ENCODE measurements at regions not wholly inside any gene's neighbourhood (a gene's known extent, or its start where the extent isn't known, plus 50 kb on each side); places are given as distances from the start of the nearest gene placed in this dataset.

GRCh38 chr4:83839615-83840014 is 303.7 kb downstream of the GPAT3 start:
- Histone ChIP-seq H3K4me1 (ENCODE audit: control insufficient read depth in 2 of 3, insufficient read depth in 2 of 3, low read depth in 1 of 3, low read length in 3 of 3) (no peaks in the 10 kb centered on the region), H3K4me3 (ENCODE audit: low read length in 3 of 3) (no peak overlapping the region), H3K36me3 (ENCODE audit: control insufficient read depth in 2 of 3, insufficient read depth in 3 of 3, low read length in 3 of 3) (no peaks in the 10 kb centered on the region), H3K9ac (ENCODE audit: low read length in 3 of 3) (no peak overlapping the region), H3K27ac (ENCODE audit: low read depth in 2 of 2, low read length in 2 of 2) (no peak overlapping the region), H3K27me3 (ENCODE audit: control insufficient read depth, insufficient read depth, low read length) (no peaks in the 10 kb centered on the region), H3K9me3 (ENCODE audit: control insufficient read depth in 2 of 3, insufficient read depth in 1 of 3, low read length in 3 of 3) (no peaks in the 10 kb centered on the region)
- DNase-seq (no peak), FAIRE-seq (no peak)
- intact Hi-C loops (cut with DNase I), result no loop called here
- TF ChIP-seq CTCF (IDR thresholded peaks at IDR 0.05; ENCODE audit: borderline replicate concordance, extremely low read depth, insufficient read depth), result no peak

- Histone ChIP-seq H3K27me3 (ENCODE audit: control insufficient read depth, insufficient read depth, low read length) (no peaks in the 10 kb centered on the region), H3K36me3 (ENCODE audit: control insufficient read depth in 2 of 3, insufficient read depth in 3 of 3, low read length in 3 of 3) (no peaks in the 10 kb centered on the region), H3K27ac (ENCODE audit: low read depth in 2 of 2, low read length in 2 of 2) (no peak overlapping the region), H3K9ac (ENCODE audit: low read length in 3 of 3) (no peak overlapping the region), H3K4me1 (ENCODE audit: control insufficient read depth in 2 of 3, insufficient read depth in 2 of 3, low read depth in 1 of 3, low read length in 3 of 3) (no peaks in the 10 kb centered on the region), H3K4me3 (ENCODE audit: low read length in 3 of 3) (no peak overlapping the region), H3K9me3 (ENCODE audit: control insufficient read depth in 2 of 3, insufficient read depth in 1 of 3, low read length in 3 of 3) (no peaks in the 10 kb centered on the region)
- no peak for FAIRE-seq
- intact Hi-C loops (cut with DNase I), result no loop called here
- no peak for TF ChIP-seq CTCF (IDR thresholded peaks at IDR 0.05; ENCODE audit: borderline replicate concordance, extremely low read depth, insufficient read depth)
- no peak for DNase-seq
Measured at GRCh38 chr4:83837614-83838308, 301.9 kb downstream of the GPAT3 start.

- DNase-seq (no peak), FAIRE-seq (no peak)
- Histone ChIP-seq H3K9me3 (ENCODE audit: control insufficient read depth in 2 of 3, insufficient read depth in 1 of 3, low read length in 3 of 3) (no peaks in the 10 kb centered on the region), H3K4me3 (ENCODE audit: low read length in 3 of 3) (no peak overlapping the region), H3K4me1 (ENCODE audit: control insufficient read depth in 2 of 3, insufficient read depth in 2 of 3, low read depth in 1 of 3, low read length in 3 of 3) (no peaks in the 10 kb centered on the region), H3K27me3 (ENCODE audit: control insufficient read depth, insufficient read depth, low read length) (no peaks in the 10 kb centered on the region), H3K36me3 (ENCODE audit: control insufficient read depth in 2 of 3, insufficient read depth in 3 of 3, low read length in 3 of 3) (no peaks in the 10 kb centered on the region), H3K27ac (ENCODE audit: low read depth in 2 of 2, low read length in 2 of 2) (no peak overlapping the region), H3K9ac (ENCODE audit: low read length in 3 of 3) (no peak overlapping the region)
- intact Hi-C loops (cut with DNase I), result no loop called here
- no peak for TF ChIP-seq CTCF (IDR thresholded peaks at IDR 0.05; ENCODE audit: borderline replicate concordance, extremely low read depth, insufficient read depth)
Measured at GRCh38 chr4:83833920-83834319, 298.0 kb downstream of the GPAT3 start.
